CD14-positive monocyte (primary cell): ENCODE measurements at regions not wholly inside any gene's neighbourhood (a gene's known extent, or its start where the extent isn't known, plus 50 kb on each side); places are given as distances from the start of the nearest gene placed in this dataset.

ENCODE experiments used
- DNase-seq, 3 donors: peaks; one replicate each; pipeline ENCODE4 v3.0.0-alpha.2; 2011 to 2022
- H2AFZ ChIP-seq: 2 replicates; pipeline ENCODE4 v1.6.0; 2012; ENCODE audit warnings: mild to moderate bottlenecking, low read depth, low read length, inconsistent platforms; ENCODE audit not compliant: insufficient read depth, poor library complexity, severe bottlenecking
- H3K27ac ChIP-seq, 2 donors: 1 replicate in 1 of 2; 2 replicates in 1 of 2; pipeline ENCODE4 v1.5.1; 2012 to 2013; ENCODE audit warnings: low read length in 2 of 2, control low read depth in 1 of 2, inconsistent platforms in 1 of 2, low read depth in 1 of 2, mild to moderate bottlenecking in 1 of 2
- H3K27me3 ChIP-seq, 2 donors: one replicate each; pipeline versions ENCODE4 v1.6.0 to v1.6.1; 2011 to 2013; ENCODE audit warnings: low read length in 2 of 2; ENCODE audit not compliant: control insufficient read depth in 2 of 2, insufficient read depth in 2 of 2
- H3K36me3 ChIP-seq, 2 donors: replicated peaks in 1 of 2; 1 replicate in 1 of 2; 2 replicates in 1 of 2; pipeline versions ENCODE4 v1.5.1 to v1.6.1; 2012 to 2013; ENCODE audit warnings: low read length in 2 of 2, control low read depth in 1 of 2, inconsistent platforms in 1 of 2, mild to moderate bottlenecking in 1 of 2; ENCODE audit not compliant: insufficient read depth in 2 of 2, control insufficient read depth in 1 of 2
- H3K4me1 ChIP-seq, 2 donors: 1 replicate in 1 of 2; 2 replicates in 1 of 2; pipeline versions ENCODE4 v1.5.1 to v1.6.1; 2012 to 2013; ENCODE audit warnings: low read length in 2 of 2, control low read depth in 1 of 2, inconsistent platforms in 1 of 2, mild to moderate bottlenecking in 1 of 2, moderate library complexity in 1 of 2; ENCODE audit not compliant: insufficient read depth in 2 of 2, control insufficient read depth in 1 of 2
- H3K4me2 ChIP-seq: replicated peaks from 2 replicates; pipeline ENCODE3; 2012; ENCODE audit warnings: low read length, moderate library complexity, mild to moderate bottlenecking; ENCODE audit not compliant: poor library complexity, severe bottlenecking; ENCODE audit errors: extremely low read depth
- H3K4me3 ChIP-seq, 3 experiments: fragments of 200-600 bp in 1 of 3; sonication (generic) in 1 of 3; replicated peaks in 1 of 3; 1 replicate in 2 of 3; 2 replicates in 1 of 3; pipeline ENCODE4 v1.5.1; 2011 to 2013; ENCODE audit warnings: low read length in 3 of 3, mild to moderate bottlenecking in 3 of 3, control low read depth in 2 of 3, low read depth in 2 of 3, inconsistent platforms in 1 of 3, moderate library complexity in 1 of 3
- H3K79me2 ChIP-seq: 2 replicates; pipeline ENCODE4 v1.6.0; 2012; ENCODE audit warnings: mild to moderate bottlenecking, control low read depth, inconsistent platforms, low read length, moderate library complexity; ENCODE audit not compliant: insufficient read depth
- H3K9ac ChIP-seq: 2 replicates; pipeline ENCODE4 v1.6.0; 2017; ENCODE audit warnings: low read length, mild to moderate bottlenecking; ENCODE audit not compliant: insufficient read depth, poor library complexity, severe bottlenecking
- H3K9me3 ChIP-seq, 2 donors: replicated peaks in 1 of 2; 1 replicate in 1 of 2; 2 replicates in 1 of 2; pipeline versions ENCODE4 v1.5.1 to v1.6.1; 2012 to 2013; ENCODE audit warnings: low read length in 2 of 2, control low read depth in 1 of 2; ENCODE audit not compliant: control insufficient read depth in 1 of 2, insufficient read depth in 1 of 2
- H4K20me1 ChIP-seq: 2 replicates; pipeline ENCODE4 v1.6.0; 2012; ENCODE audit warnings: mild to moderate bottlenecking, low read length, control low read depth, moderate library complexity; ENCODE audit not compliant: insufficient read depth
- H3K27ac Mint-ChIP-seq, 7 donors: one replicate each; pipeline ENCODE4 v1.8.0; 2020; ENCODE audit warnings: mild to moderate bottlenecking in 7 of 7, mixed read lengths in 7 of 7, moderate library complexity in 6 of 7, inconsistent platforms in 2 of 7
- H3K27me3 Mint-ChIP-seq, 3 donors: one replicate each; pipeline ENCODE4 v1.8.0; 2021 to 2022; ENCODE audit warnings: low read depth in 3 of 3, mild to moderate bottlenecking in 3 of 3, mixed read lengths in 3 of 3, moderate library complexity in 3 of 3, inconsistent platforms in 1 of 3
- H3K36me3 Mint-ChIP-seq, 2 donors: one replicate each; pipeline ENCODE4 v1.8.0; 2020; ENCODE audit warnings: mixed read lengths in 2 of 2, inconsistent platforms in 1 of 2, mild to moderate bottlenecking in 1 of 2
- H3K4me1 Mint-ChIP-seq: one replicate; pipeline ENCODE4 v1.8.0; 2020; ENCODE audit warnings: mild to moderate bottlenecking, mixed read lengths
- H3K4me3 Mint-ChIP-seq, 2 donors: one replicate each; pipeline ENCODE4 v1.8.0; 2020; ENCODE audit warnings: mild to moderate bottlenecking in 2 of 2, mixed read lengths in 2 of 2, moderate library complexity in 1 of 2
- H3K9me3 Mint-ChIP-seq, 7 donors: one replicate each; pipeline ENCODE4 v1.8.0; 2020 to 2022; ENCODE audit warnings: mixed read lengths in 7 of 7, mild to moderate bottlenecking in 6 of 7, moderate library complexity in 6 of 7, inconsistent platforms in 2 of 7
- CTCF ChIP-seq: fragments of 200-600 bp; IDR thresholded peaks from one replicate; pipeline ENCODE4 v1.8.0; 2022; ENCODE audit warnings: antibody characterized with exemption, mild to moderate bottlenecking
- WGBS: methylation state at CpG from one replicate; pipeline ENCODE4 v1.1.5; 2013; ENCODE audit warnings: missing lambda C conversion rate; ENCODE audit not compliant: insufficient coverage; 5-methylcytosine and 5-hydroxymethylcytosine counted together
- intact Hi-C, 2 donors: fragments of 100-400 bp; cut with micrococcal nuclease; formaldehyde crosslinking; loops; one replicate each; pipeline versions ENCODE4 v1.15.0 to v1.15.1; 2023

DNA sequence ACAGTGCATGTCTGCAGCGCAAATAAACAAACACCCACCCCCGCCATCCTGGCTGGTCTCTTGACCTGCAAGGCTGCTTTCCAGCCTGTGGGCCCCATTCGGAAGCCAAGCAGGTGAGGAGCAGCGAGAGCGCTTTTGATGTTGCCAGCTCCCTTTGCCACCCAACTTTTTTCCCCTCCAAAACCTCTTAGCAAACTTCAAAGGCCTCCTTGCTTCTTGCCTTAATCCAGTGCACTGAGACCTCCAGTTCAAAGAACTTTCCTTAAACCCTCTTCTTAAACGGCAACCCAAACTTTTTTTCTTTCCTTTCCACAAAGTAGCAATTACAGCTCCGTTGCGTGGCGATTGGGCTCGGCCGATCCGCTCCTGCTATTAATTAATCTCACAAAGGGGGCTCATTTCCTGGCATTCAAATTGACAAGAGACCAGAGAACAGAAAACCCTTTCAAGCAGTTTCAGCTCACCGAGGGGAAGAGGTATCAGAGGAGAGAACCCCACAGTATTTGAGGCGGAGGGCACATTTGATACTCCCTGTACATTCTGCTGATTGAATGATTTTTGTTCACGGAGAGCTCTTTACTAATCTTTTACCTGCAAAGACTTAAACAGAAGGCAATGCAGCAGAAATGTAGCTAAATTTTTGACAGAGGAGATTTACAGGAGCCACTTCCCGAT, 531.4 kb downstream of the TMEM182 start:
- no peaks in the 10 kb centered on the region for H3K4me1 Mint-ChIP-seq

DNA sequence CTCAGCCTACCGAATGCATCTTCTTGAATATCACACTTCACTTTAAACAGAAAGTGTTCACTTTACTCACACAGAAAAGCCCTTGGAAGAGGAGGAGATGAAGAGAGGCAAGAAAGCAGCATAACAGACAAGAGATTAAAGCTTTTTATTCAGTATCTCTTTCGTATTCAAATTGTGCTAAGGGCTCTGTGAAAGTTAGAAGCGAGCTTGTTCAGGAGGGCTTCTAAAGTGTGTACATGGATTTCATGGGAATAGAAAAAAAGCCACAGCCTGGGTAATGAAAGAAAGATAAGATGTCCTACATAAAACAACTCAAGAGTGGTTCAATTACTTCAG, 531.9 kb downstream of the TMEM182 start:
- Mint-ChIP-seq H3K4me3 (no peak overlapping the region), H3K36me3 (no peaks in the 10 kb centered on the region), H3K27ac (no peak overlapping the region), H3K9me3 (peaks cover 0 to 6% (median 0%) of the 10 kb centered on the region in 7 donors), H3K4me1 (no peaks in the 10 kb centered on the region), H3K27me3 (peaks cover 9 to 12% (median 11%) of the 10 kb centered on the region in 3 donors)
- 50% methylated on average over 1 of the region's 3 CpGs for WGBS
- Histone ChIP-seq H3K79me2 (no peaks in the 10 kb centered on the region), H3K27me3 (peaks cover 0 to 6% of the 10 kb centered on the region in 2 donors), H3K27ac (no peak overlapping the region), H3K9ac (no peak overlapping the region), H3K4me1 (no peaks in the 10 kb centered on the region), H3K4me2 (no peak overlapping the region), H3K9me3 (no peaks in the 10 kb centered on the region), H2AFZ (no peak overlapping the region), H3K36me3 (no peaks in the 10 kb centered on the region), H4K20me1 (no peaks in the 10 kb centered on the region), H3K4me3 (no peak overlapping the region)
- no peak for TF ChIP-seq CTCF
- no peak for DNase-seq
- intact Hi-C loops = no loop called here

More for the DNA sequence above, 531.4 kb downstream of the TMEM182 start:
- H3K36me3 Mint-ChIP-seq = no peaks in the 10 kb centered on the region
- Histone ChIP-seq H3K4me3 (no peak overlapping the region), H3K4me2 (no peak overlapping the region), H3K9me3 (no peaks in the 10 kb centered on the region), H3K27me3 (peaks cover 0 to 6% of the 10 kb centered on the region in 2 donors), H3K4me1 (no peaks in the 10 kb centered on the region), H3K36me3 (no peaks in the 10 kb centered on the region), H3K9ac (no peak overlapping the region), H3K79me2 (no peaks in the 10 kb centered on the region), H3K27ac (no peak overlapping the region), H2AFZ (no peak overlapping the region), H4K20me1 (no peaks in the 10 kb centered on the region)
- peaks cover 0 to 6% (median 0%) of the 10 kb centered on the region in 7 donors for H3K9me3 Mint-ChIP-seq
- intact Hi-C loops = no loop called here
- no peak for TF ChIP-seq CTCF
- H3K4me3 Mint-ChIP-seq = peak overlapping the region in 1 of 2 donors; percentile 56
- peaks cover 9 to 12% (median 11%) of the 10 kb centered on the region in 3 donors for H3K27me3 Mint-ChIP-seq
- H3K27ac Mint-ChIP-seq = no peak overlapping the region
- DNase-seq = no peak
- 29% methylated on average over 7 of the region's 16 CpGs for WGBS
